ENCODE measurements at regions not wholly inside any gene's neighbourhood (a gene's known extent, or its start where the extent isn't known, plus 50 kb on each side); places are given as distances from the start of the nearest gene placed in this dataset.
"Not testable (repeated sequence)": the region's sequence is repeated elsewhere in the genome, so short reads cannot be mapped to it uniquely, and the experiment has no call there.

DNA sequence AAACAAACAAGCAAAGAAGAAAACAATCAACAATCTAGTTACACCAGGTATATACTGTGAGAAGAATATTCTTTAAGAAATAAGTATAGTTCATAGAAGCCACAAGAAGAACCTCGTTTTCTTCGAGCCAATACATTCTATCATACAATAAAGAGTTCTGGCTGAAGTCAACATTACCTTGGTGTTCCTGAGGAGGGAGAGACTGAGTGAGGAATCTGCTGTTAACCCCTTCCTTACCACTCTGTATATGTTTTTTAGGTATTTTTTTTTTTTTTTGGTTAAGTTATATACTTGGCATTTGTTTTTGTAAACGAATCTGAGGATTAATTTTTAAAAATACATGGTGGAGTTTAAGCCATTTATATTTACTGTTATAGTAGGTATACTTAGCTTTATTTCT lies 412.5 kb downstream of the NUP35 start:
- DNase-seq, result no peak

- no peak for DNase-seq
These were observed 417.5 kb downstream of the NUP35 start for GRCh38 chr2:183541766-183542165.

DNA sequence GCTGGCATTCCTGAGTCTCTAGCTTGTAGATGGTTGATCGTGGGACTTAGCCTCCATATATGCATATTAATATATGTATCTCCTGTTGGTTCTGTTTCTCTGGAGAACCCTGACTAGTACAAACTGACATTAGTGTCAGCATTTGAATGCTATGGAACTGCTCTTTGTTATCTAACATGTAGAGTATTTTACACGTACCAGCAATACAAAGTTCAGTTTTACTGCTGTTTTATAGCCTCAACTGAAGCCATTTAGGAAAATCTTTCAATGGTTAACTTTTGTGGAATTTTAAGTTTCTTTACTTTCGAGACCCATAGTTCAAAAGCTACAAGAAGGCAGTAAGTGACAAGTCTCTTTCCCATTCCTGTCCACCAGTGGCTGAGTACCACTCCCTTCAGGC lies 418.4 kb downstream of the NUP35 start:
- no peak for DNase-seq

GRCh38 chr2:183543222-183543621 lies 419.0 kb downstream of the NUP35 start:
- no peak for DNase-seq

GRCh38 chr2:183543731-183544130 lies 419.5 kb downstream of the NUP35 start:
- no peak for DNase-seq

DNA sequence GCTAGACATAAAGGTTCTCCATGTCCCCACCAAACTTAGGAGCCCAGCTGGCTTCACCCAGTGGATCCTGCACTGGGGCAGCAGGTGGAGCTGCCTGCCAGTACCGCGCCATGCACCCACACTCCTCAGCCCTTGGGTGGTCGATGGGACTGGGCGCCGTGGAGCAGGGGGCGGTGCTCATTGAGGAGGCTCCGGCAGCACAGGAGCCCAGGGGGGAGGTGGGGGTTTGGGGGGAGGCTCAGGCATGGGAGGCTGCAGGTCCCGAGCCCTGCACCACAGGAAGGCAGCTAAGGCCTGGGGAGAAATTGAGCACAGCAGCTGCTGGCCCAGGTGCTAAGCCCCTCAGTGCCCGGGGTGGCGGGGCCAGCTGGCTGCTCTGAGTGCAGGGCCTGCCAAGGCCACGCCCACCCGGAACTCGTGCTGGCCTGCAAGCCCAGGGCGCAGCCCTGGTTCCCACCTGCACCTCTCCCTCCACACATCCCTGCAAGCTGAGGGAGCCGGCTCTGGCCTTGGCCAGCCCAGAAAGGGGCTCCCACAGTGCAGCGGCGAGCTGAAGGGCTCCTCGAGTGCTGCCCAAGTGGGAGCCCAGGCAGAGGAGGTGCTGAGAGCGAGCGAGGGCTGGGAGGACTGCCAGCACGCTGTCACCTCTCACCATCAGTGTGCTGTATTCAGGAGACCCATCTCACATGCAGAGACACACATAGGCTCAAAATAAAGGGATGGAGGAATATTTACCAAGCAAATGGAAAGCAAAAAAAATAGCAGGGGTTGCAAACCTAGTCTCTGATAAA lies 422.5 kb downstream of the NUP35 start:
- not testable (repeated sequence) for DNase-seq

DNA sequence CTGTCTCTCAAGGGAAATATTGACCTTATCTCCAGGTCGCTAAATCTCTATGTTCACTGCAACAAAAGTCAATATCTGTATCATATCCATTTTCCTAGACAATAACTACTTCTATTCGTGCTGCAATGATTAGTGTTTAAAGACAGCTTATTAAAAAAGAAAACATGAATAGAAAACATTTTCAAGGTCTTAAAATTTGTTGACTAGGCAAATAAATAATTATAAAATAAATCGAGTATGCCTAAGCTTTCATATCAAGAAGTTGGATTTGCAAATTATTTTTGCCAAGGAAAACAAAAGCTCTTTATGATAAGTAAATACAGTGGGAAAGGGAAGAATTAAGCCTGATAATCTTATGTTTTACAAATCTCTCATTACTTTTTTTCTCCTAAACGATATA lies 428.5 kb downstream of the NUP35 start:
- DNase-seq, result no peak

DNA sequence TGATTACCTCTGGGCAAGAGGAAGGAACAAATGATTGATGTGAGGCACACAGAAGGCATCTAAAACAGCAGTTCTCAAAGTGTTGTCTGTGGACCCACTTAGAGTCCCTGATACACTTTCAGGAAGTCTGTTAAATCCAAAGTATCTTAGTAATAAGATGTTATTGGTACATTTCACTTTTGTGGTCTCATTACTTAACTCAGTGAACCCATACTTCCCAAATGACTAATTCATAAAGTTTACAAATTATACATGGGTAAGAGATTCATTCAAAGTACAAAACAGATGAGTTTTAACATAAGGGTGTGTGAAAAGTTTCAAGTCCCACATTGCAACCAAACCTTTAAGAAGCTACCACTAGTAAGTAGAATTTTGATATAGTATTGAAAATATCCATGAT lies 440.5 kb downstream of the NUP35 start:
- no peak for DNase-seq

- DNase-seq, result no peak
These were observed 451.2 kb downstream of the NUP35 start for GRCh38 chr2:183575481-183575880.

DNA sequence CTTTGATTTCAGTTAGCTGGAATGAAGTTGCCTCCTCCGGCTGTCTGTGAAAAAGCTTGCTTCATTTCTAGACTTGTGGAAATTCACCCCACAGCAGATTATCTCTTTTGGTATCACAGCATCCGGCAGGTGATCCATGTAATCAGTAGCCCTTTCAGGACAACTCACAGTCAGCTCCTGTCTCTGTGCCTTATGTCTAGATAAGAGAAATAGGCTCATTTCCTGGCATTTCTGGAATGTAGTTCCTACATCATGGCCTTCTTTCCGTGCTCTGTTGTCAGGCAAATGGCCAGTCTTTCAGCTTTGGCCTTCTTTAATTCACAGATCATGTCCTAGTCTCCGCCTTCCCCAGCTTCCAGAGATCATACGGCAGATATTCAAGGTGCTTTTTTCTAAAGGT lies 455.4 kb downstream of the NUP35 start:
- DNase-seq, result no peak

GRCh38 chr2:183592271-183592670 lies 468.0 kb downstream of the NUP35 start:
- no peak for DNase-seq

DNA sequence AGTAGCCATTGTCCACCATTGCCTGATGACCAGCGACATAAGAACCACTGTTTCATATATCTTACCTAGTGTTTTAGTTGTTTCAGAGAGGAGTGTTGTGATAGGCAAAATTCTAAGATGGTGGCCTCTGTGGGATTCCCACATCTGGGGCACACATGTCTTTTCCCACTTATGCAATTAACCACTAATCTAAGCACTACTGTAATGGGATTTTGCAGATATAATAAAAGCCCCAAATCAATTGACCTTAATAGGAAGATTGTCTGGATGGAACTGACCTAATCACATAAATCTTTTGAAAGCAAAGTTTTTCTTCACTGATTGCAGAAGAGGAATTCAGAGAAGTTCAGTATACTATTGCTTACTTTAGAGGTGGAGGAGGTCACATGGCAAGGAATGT lies 469.9 kb downstream of the NUP35 start:
- no peak for DNase-seq

- DNase-seq, result no peak
These were observed 473.6 kb downstream of the NUP35 start for GRCh38 chr2:183597841-183598240.

DNA sequence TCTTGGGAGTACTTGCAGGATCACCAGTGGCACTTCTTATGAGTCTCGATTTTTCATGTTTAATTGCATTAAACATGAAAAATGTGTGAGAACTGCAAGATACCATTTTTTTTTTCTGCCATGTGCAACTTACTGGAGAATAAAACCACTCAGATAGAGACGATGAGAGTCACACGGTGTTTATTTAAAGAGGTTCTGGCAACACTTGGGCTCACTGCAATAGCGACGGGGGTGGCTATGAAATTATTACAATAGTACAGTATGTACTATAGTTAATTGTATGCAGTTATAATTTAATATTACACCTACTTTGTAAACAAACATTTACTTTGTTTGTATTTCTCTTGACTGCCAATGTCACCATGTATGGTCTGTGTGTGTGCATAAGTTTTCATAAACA lies 479.8 kb downstream of the NUP35 start:
- no peak for DNase-seq

DNA sequence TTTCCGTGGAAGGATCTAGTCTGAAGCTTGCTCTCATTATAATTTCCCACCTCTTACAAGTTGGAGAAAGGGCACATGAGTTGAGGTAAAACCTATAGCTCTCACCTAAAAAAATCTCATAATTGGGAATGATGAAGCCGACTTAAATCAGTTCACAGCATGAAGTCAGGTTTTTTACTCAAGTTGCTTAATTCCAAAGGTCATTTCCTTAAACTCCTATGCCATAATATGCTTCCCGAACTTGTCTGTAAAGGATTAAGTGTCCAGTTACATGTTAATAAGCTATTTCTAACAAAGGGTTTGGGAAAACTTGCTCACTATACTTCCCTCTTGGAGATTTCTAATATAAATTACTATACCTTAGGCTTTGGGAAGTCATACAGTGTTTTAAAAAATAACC lies 481.2 kb downstream of the NUP35 start:
- DNase-seq, result no peak

DNA sequence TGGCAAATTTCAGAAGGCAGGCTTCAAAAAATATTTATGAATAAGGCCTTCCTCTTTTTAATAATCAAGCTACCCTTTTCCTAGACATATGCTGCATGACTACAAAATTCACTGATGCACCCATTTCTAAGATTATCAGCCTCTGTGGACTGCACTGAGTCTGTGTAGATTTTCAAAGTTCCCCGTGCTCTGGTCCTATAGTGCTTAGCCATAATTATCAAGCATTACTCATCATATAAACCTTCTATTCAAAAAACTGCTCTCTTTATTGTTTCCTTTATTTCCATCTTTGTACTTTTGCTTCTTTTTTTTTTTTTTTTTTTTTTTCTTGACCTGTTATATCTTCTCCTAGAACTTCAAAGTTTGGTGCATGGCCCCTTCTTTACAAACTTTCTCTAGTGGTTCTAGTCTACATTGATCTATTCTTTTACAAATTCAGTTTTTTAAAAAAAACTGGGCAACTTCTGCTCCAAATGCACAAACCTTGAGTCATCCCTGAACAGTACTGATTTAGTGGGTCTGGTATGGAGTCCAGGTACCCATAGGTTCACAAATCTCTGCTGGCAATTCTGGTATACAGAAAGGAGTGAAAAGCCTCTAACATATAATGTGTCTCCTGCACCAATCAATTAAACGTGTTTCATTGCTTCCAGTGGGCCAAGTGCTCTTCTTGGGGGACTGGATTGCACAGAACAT lies 481.9 kb downstream of the NUP35 start:
- DNase-seq, result no peak

DNA sequence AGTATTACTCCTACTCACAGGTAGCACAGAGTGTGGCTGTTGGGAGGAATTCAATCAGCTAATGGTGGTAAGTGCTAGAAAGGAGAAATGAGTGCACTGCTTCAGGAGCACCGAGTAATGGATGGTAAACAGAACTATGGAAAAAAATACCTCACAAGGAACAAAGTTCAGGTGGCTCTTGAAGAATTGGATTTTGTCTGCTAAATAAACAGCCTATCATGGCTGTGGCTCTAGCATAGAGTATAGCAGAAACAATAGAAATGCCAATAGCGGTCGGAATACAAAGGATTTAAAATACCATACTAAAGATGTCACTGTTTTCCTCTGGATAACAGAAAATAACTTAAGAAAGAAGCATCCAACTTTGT lies 482.5 kb downstream of the NUP35 start:
- no peak for DNase-seq

DNA sequence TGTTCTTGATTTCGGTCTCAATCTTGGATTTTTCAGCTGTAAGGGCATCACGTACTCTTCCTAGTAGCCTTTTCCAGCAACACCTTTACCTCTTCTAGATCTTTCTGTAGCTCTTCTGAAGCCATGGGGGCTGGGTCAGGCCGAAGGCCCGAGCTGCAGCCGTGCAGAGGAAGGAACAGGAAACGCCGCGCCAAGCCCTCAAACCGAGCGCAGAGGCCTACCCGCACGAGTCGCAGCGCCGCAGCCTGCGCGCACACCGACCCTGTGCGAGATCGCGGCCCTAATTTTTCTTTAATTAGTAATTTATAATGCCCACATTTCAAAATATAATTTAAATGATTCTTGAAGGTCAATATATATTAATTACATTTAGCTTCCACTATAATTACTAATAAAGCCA lies 483.8 kb downstream of the NUP35 start:
- DNase-seq, result no peak

- no peak for DNase-seq
These were observed 484.5 kb downstream of the NUP35 start for GRCh38 chr2:183608747-183609146.

DNA sequence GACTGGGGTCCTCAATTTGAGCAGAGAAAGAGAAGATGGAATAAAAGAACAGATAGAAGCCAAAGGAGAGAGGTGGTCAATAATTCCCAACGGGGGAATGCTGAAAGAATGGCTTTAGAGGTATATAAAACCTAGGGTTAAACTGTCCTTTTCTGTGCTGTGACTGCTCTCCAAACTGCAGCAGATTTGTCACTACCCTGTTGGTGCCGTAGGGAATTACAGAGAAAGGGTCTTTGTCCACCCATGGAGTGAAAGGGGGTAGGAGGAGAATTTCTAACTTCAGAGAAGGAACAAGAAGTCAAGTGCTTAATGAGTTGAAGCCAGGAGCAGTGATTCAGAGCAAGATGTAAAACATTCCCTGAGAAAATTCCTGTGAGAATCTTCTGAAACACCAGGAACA lies 486.5 kb downstream of the NUP35 start:
- DNase-seq, result no peak

DNA sequence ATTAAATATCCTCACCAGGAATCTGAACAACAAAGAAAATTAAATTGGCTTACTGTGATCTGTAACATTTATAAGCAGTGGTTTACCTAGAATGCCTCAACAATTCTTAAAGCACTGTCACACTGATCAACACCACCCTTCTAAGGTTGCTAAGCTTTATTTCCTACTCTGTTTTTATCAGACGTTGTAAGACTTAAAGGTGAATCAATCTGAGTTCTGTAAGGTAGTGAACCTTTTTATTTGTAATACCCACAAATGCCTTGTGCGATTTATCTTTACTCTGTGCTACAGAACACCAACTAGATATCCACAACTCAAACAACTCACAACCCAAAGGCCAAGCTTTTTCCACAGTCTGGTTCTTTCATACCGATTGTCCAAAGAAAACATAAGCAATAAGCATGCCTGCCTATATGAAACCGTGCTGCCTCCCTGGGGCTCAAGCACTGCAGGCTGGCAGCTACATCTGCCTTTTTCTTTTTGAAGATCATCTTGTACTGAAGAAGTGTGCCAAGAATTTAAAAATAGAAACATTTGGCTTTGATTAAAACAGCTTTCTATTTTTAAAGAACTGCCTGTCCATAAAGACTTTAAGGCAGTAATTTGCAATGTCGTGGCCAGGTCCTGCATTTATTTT lies 490.7 kb downstream of the NUP35 start:
- no peak for DNase-seq

- no peak for DNase-seq
These were observed 499.0 kb downstream of the NUP35 start for GRCh38 chr2:183623227-183623626.

DNA sequence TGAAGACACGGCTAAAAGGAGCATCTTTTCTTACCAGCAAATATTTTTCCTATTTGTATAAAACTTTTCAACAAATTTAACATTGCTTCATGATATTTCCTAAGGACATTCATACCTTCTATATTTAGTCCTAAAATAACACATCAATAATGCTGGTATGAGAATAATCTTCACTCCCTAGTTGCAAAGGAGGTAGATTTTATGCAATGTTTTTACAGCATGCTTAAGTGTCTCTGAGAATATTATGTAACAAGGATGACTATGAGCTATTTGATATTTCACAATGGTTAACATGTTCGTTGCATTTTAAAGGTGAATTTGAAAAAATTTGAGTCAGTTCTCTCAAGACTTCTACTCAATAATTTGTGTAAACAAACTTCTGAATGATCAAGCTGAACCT lies 506.7 kb downstream of the NUP35 start:
- no peak for DNase-seq

DNA sequence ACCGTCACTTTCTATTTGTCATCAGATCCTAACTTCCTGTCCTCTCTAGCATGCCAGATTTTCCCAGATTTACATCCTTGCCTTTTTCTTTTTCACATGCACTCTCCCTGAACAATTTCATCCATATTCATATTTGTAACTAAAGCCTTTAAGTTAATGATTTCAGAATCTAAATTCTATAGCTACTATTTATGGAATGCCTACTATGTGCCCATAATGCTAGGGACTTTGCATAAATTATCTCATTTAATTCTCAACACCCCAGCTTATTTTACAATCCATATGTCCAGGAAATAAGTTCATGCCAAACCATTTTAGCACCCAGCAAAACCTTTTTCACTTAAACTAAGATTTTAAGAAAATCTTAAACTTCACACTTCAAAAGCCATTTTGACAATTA lies 531.9 kb downstream of the NUP35 start:
- no peak for DNase-seq
